ENCODE measurements at regions not wholly inside any gene's neighbourhood (a gene's known extent, or its start where the extent isn't known, plus 50 kb on each side); places are given as distances from the start of the nearest gene placed in this dataset.

- Mint-ChIP-seq H3K4me1 (no peaks in the 10 kb centered on the region), H3K4me3 (no peak overlapping the region), H3K9me3 (no peaks in the 10 kb centered on the region), H3K27me3 (no peaks in the 10 kb centered on the region), H3K36me3 (ENCODE audit: low read depth) (no peaks in the 10 kb centered on the region), H3K27ac (no peak overlapping the region)
- POLR2A ChIA-PET, result no interaction called here
- CTCF ChIA-PET, result no interaction called here
- DNase-seq, result no peak
Observed at GRCh38 chr6:113644861-113645575, 212.1 kb upstream of the MARCKS start.

DNA sequence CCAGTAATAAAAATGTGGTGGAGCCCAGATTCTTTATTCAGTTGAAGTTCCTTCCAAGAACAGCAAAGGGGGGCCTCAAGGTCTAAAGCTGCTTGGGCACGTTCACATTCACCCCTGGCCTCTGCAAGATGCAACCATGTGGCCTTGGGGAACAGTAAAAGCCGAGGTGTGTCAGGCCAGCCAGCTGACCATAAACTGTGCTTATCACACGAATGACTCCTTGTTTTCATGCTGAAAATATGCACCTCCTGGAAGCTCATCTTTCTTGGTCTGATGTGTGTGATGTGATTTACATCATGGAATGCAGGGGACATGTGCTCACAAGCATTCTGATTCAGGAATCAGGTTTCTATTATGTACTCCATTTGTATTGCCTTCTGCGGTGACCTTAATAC lies 211.6 kb upstream of the MARCKS start:
- H3K4me1 Mint-ChIP-seq, result no peaks in the 10 kb centered on the region
- H3K27ac Mint-ChIP-seq, result no peak overlapping the region
- no peak overlapping the region for H3K4me3 Mint-ChIP-seq
- ChIA-PET POLR2A (no interaction called here), CTCF (no interaction called here)
- no peak for DNase-seq
- H3K9me3 Mint-ChIP-seq, result no peaks in the 10 kb centered on the region
- no peaks in the 10 kb centered on the region for H3K27me3 Mint-ChIP-seq
- no peaks in the 10 kb centered on the region for H3K36me3 Mint-ChIP-seq (ENCODE audit: low read depth)

GRCh38 chr6:113645986-113646385 lies 211.2 kb upstream of the MARCKS start:
- CTCF ChIA-PET, result no interaction called here
- POLR2A ChIA-PET, result no interaction called here

GRCh38 chr6:113646701-113647100 lies 210.4 kb upstream of the MARCKS start:
- no peak for DNase-seq
- H3K4me3 Mint-ChIP-seq, result no peak overlapping the region
- H3K27ac Mint-ChIP-seq, result no peak overlapping the region
- CTCF ChIA-PET, result no interaction called here
- no peaks in the 10 kb centered on the region for H3K9me3 Mint-ChIP-seq
- H3K36me3 Mint-ChIP-seq (ENCODE audit: low read depth), result no peaks in the 10 kb centered on the region
- H3K4me1 Mint-ChIP-seq, result no peaks in the 10 kb centered on the region
- no peaks in the 10 kb centered on the region for H3K27me3 Mint-ChIP-seq
- POLR2A ChIA-PET, result no interaction called here

More at GRCh38 chr6:113645986-113646385, 211.2 kb upstream of the MARCKS start:
- Mint-ChIP-seq H3K27me3 (no peaks in the 10 kb centered on the region), H3K4me1 (no peaks in the 10 kb centered on the region), H3K9me3 (no peaks in the 10 kb centered on the region), H3K27ac (no peak overlapping the region), H3K4me3 (no peak overlapping the region), H3K36me3 (ENCODE audit: low read depth) (no peaks in the 10 kb centered on the region)
- no peak for DNase-seq

DNA sequence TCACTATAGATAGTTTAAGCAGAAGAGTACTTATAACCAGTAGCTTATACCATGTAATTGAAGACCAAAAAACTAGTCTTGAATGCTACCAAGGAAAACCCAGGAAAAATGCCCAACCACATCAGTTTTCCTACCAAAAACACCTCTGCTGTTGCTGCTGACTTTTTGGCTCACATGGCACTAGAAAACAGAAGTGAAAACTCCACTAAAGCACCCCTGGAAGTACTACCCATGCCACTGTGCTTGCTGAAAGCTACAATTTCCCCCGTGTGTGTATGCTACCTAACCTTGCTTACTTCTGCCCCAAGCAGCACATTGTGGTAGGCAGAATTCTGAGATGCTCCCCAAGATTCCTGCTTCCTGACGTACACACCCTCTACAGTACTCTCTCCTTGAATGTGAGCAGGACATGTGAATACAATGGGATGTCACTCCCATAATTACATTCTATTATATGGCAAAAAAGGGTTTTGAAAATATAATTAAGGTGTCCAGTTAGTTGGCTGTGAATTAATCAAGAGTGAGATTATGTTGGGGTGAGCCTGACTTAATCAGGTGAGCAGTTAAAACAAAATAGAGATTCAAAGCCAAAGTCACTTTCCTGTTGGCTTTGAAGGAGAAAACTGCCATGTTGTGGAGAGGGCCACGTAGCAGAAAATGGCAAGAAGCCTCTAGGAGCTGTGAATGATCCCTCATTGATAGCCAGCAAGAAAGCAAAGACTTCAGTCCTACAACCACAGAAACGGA lies 209.8 kb upstream of the MARCKS start:
- Mint-ChIP-seq H3K9me3 (no peaks in the 10 kb centered on the region), H3K27me3 (no peaks in the 10 kb centered on the region), H3K27ac (no peak overlapping the region), H3K4me3 (no peak overlapping the region), H3K36me3 (ENCODE audit: low read depth) (no peaks in the 10 kb centered on the region), H3K4me1 (no peaks in the 10 kb centered on the region)
- CTCF ChIA-PET, result no interaction called here
- POLR2A ChIA-PET, result no interaction called here
- DNase-seq, result no peak

DNA sequence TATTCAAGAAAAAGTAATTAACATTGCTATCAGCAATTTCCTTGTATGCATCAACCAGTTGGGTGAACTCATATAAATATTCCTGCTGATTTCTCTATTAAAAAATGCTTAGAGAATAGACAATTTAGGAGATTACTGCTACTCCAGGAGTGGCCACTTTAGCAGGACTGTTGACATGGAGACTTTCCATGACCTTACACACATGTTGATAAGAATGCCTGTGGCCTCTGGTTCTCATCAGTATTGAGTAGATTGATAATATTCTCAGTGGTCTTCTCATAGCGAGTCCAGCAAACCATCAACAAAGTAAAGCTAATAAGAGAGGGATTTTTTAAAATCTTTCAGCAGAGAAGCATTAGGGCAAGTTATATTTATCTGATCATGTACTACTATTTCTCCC lies 208.4 kb upstream of the MARCKS start:
- CTCF ChIA-PET, result no interaction called here
- H3K27me3 Mint-ChIP-seq, result no peaks in the 10 kb centered on the region
- no peak overlapping the region for H3K27ac Mint-ChIP-seq
- H3K36me3 Mint-ChIP-seq (ENCODE audit: low read depth), result no peaks in the 10 kb centered on the region
- H3K4me1 Mint-ChIP-seq, result no peaks in the 10 kb centered on the region
- POLR2A ChIA-PET, result no interaction called here
- DNase-seq, result no peak
- no peak overlapping the region for H3K4me3 Mint-ChIP-seq
- no peaks in the 10 kb centered on the region for H3K9me3 Mint-ChIP-seq

DNA sequence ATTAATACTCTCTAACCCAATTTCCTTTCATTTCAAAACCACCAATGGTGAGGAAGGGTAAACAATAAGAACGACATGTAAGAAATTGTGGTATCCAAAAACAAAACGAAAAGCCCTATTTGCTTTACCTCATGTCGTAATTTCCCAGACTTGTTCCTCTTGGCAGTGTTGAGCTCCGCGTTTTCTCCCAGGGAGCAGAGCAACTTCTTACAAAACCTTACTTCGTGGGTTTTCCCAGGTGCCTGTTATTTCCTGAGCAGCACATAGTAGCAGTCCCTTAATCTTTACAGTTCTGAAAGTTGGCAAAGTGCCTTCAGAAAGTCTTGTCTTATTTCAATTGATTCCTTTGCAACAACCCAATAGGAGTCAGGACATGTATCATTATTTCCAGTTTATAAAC lies 207.9 kb upstream of the MARCKS start:
- DNase-seq, result no peak
- Mint-ChIP-seq H3K4me3 (no peak overlapping the region), H3K27ac (no peak overlapping the region), H3K27me3 (no peaks in the 10 kb centered on the region), H3K4me1 (no peaks in the 10 kb centered on the region), H3K36me3 (ENCODE audit: low read depth) (no peaks in the 10 kb centered on the region), H3K9me3 (no peaks in the 10 kb centered on the region)
- CTCF ChIA-PET, result no interaction called here
- POLR2A ChIA-PET, result no interaction called here

GRCh38 chr6:113649880-113650609 lies 207.1 kb upstream of the MARCKS start:
- no peaks in the 10 kb centered on the region for H3K4me1 Mint-ChIP-seq
- CTCF ChIA-PET, result no interaction called here
- no peak overlapping the region for H3K27ac Mint-ChIP-seq
- H3K4me3 Mint-ChIP-seq, result no peak overlapping the region
- no peaks in the 10 kb centered on the region for H3K36me3 Mint-ChIP-seq (ENCODE audit: low read depth)
- H3K9me3 Mint-ChIP-seq, result no peaks in the 10 kb centered on the region
- POLR2A ChIA-PET, result no interaction called here
- H3K27me3 Mint-ChIP-seq, result no peaks in the 10 kb centered on the region
- no peak for DNase-seq

GRCh38 chr6:113650610-113650979 lies 206.6 kb upstream of the MARCKS start:
- no peaks in the 10 kb centered on the region for H3K36me3 Mint-ChIP-seq (ENCODE audit: low read depth)
- H3K27ac Mint-ChIP-seq, result no peak overlapping the region
- H3K27me3 Mint-ChIP-seq, result no peaks in the 10 kb centered on the region
- CTCF ChIA-PET, result no interaction called here
- DNase-seq, result no peak
- no peaks in the 10 kb centered on the region for H3K9me3 Mint-ChIP-seq
- POLR2A ChIA-PET, result no interaction called here
- no peak overlapping the region for H3K4me3 Mint-ChIP-seq
- no peaks in the 10 kb centered on the region for H3K4me1 Mint-ChIP-seq

DNA sequence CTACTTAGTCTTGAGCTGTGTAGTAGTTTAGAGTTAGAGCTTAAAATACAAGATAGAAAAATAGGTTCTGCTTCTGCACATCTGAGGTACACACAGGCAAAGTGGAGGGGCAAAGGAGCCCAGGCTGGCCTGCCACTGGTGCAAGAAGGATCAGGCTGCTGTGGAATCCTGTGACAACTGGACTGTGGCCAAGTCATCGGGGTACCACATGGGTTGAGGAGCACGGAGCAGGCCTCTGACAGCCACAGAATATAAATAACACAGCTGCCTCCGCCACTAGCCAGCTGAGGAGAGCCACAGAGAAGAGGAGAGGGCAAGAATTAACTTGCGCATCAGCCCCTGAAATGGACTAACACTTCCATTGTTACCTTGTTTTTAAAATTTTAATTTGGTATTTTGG lies 206.0 kb upstream of the MARCKS start:
- ChIA-PET CTCF (no interaction called here), POLR2A (no interaction called here)
- no peak for DNase-seq
- Mint-ChIP-seq H3K27me3 (no peaks in the 10 kb centered on the region), H3K27ac (no peak overlapping the region), H3K4me3 (no peak overlapping the region), H3K36me3 (ENCODE audit: low read depth) (no peaks in the 10 kb centered on the region), H3K4me1 (no peaks in the 10 kb centered on the region), H3K9me3 (no peaks in the 10 kb centered on the region)

GRCh38 chr6:113651920-113652319 lies 205.2 kb upstream of the MARCKS start:
- H3K4me3 Mint-ChIP-seq, result no peak overlapping the region
- H3K36me3 Mint-ChIP-seq (ENCODE audit: low read depth), result no peaks in the 10 kb centered on the region
- DNase-seq, result no peak
- no peaks in the 10 kb centered on the region for H3K9me3 Mint-ChIP-seq
- no peaks in the 10 kb centered on the region for H3K4me1 Mint-ChIP-seq
- no peaks in the 10 kb centered on the region for H3K27me3 Mint-ChIP-seq
- ChIA-PET CTCF (no interaction called here), POLR2A (no interaction called here)
- H3K27ac Mint-ChIP-seq, result no peak overlapping the region

GRCh38 chr6:113653275-113653674 lies 203.9 kb upstream of the MARCKS start:
- ChIA-PET POLR2A (no interaction called here), CTCF (no interaction called here)
- Mint-ChIP-seq H3K36me3 (ENCODE audit: low read depth) (no peaks in the 10 kb centered on the region), H3K9me3 (no peaks in the 10 kb centered on the region), H3K4me3 (no peak overlapping the region), H3K4me1 (no peaks in the 10 kb centered on the region), H3K27me3 (no peaks in the 10 kb centered on the region), H3K27ac (no peak overlapping the region)
- DNase-seq, result no peak

GRCh38 chr6:113654396-113654795 lies 202.7 kb upstream of the MARCKS start:
- DNase-seq, result no peak
- Mint-ChIP-seq H3K36me3 (ENCODE audit: low read depth) (no peaks in the 10 kb centered on the region), H3K4me3 (no peak overlapping the region), H3K27ac (no peak overlapping the region), H3K9me3 (no peaks in the 10 kb centered on the region), H3K27me3 (no peaks in the 10 kb centered on the region), H3K4me1 (no peaks in the 10 kb centered on the region)
- CTCF ChIA-PET, result no interaction called here
- POLR2A ChIA-PET, result no interaction called here

GRCh38 chr6:113655761-113656160 lies 201.4 kb upstream of the MARCKS start:
- no peaks in the 10 kb centered on the region for H3K4me1 Mint-ChIP-seq
- no peak overlapping the region for H3K27ac Mint-ChIP-seq
- H3K4me3 Mint-ChIP-seq, result no peak overlapping the region
- no peaks in the 10 kb centered on the region for H3K36me3 Mint-ChIP-seq (ENCODE audit: low read depth)
- ChIA-PET POLR2A (no interaction called here), CTCF (no interaction called here)
- H3K9me3 Mint-ChIP-seq, result no peaks in the 10 kb centered on the region
- DNase-seq, result no peak
- no peaks in the 10 kb centered on the region for H3K27me3 Mint-ChIP-seq

Measured in activated CD4-positive, alpha-beta memory T cell treated with anti-CD3 and anti-CD28 coated beads, Interleukin-2, amount 10 ng/mL, durations not matched to agents 7 days and 5 days (primary cell).